ENCODE measurements at regions not wholly inside any gene's neighbourhood (a gene's known extent, or its start where the extent isn't known, plus 50 kb on each side); places are given as distances from the start of the nearest gene placed in this dataset.
"Not testable (repeated sequence)": the region's sequence is repeated elsewhere in the genome, so short reads cannot be mapped to it uniquely, and the experiment has no call there.

- TF ChIP-seq ZNF239 (tag by site-specific recombination; IDR thresholded peaks at IDR 0.05); CTCF (tag by site-specific recombination; IDR thresholded peaks at IDR 0.05); ZBTB10 (tag by site-specific recombination; IDR thresholded peaks at IDR 0.05); ZNF335 (tag by site-specific recombination; conservative IDR thresholded peaks at IDR 0.05); ZNF398 (tag by site-specific recombination; IDR thresholded peaks at IDR 0.05); ZBTB1 (tag by site-specific recombination; IDR thresholded peaks at IDR 0.05); TCF7L2 (IDR thresholded peaks at IDR 0.05; ENCODE audit: borderline replicate concordance, low read depth, low read length); ZNF214 (tag by site-specific recombination; IDR thresholded peaks at IDR 0.05; ENCODE audit: borderline replicate concordance); ZFP37 (tag by site-specific recombination; IDR thresholded peaks at IDR 0.05); ZSCAN16 (tag by site-specific recombination; IDR thresholded peaks at IDR 0.05); ZXDB (tag by site-specific recombination; IDR thresholded peaks at IDR 0.05); PATZ1 (tag by site-specific recombination; IDR thresholded peaks at IDR 0.05): not testable (repeated sequence)
Observed at GRCh38 chr2:87417742-87418567, 329.9 kb upstream of the PLGLB2 start.
